Endothelial cell of umbilical vein (primary cell): ENCODE measurements at regions not wholly inside any gene's neighbourhood (a gene's known extent, or its start where the extent isn't known, plus 50 kb on each side); places are given as distances from the start of the nearest gene placed in this dataset.

Experiments used
- BruUV-seq: library from RNA; stranded (reverse); fragments of 400-500 nt; replicated peaks from 2 replicates; lab custom pipeline; 2021; lab: Mats Ljungman, UMichigan
- CTCF ChIA-PET: fragments of 300-600, 350-600 bp; sonication (Branson Sonifier 250); formaldehyde crosslinking; loops from one replicate; lab custom pipeline; 2021; ENCODE audit warnings: antibody characterized with exemption, inconsistent platforms; lab: Charles Lee
- POLR2A ChIA-PET: fragments of 300-600, 350-600 bp; sonication (Branson Sonifier 250); formaldehyde crosslinking; loops from one replicate; lab custom pipeline; 2021; ENCODE audit warnings: antibody characterized with exemption, inconsistent platforms; lab: Charles Lee
- DNase-seq: peaks from one replicate; pipeline ENCODE4 v3.0.0-alpha.2; 2011; ENCODE audit warnings: low read depth, low spot score
- FAIRE-seq: peaks from 2 replicates; lab custom pipeline; 2011; peaks lifted over from hg19 to GRCh38; lab: Jason Lieb, UNC
- H2AFZ ChIP-seq: 2 replicates; pipeline ENCODE4 v1.6.0; 2012; ENCODE audit warnings: low read depth, low read length, control low read depth, inconsistent platforms
- H3K27ac ChIP-seq: 2 replicates; pipeline ENCODE4 v1.5.1; 2011; ENCODE audit warnings: low read depth, mild to moderate bottlenecking, control low read depth, low read length, moderate library complexity; ENCODE audit not compliant: insufficient read depth
- H3K27me3 ChIP-seq, 2 experiments: 2 replicates each; pipeline versions ENCODE4 v1.6.0 to v1.6.1; 2011; ENCODE audit warnings: low read length in 2 of 2, mixed read lengths in 1 of 2; ENCODE audit not compliant: control insufficient read depth in 2 of 2, insufficient read depth in 2 of 2
- H3K36me3 ChIP-seq, 2 experiments: 2 replicates in 1 of 2; 3 replicates in 1 of 2; pipeline ENCODE4 v1.5.1; 2011; ENCODE audit warnings: low read length in 2 of 2, mild to moderate bottlenecking in 1 of 2, moderate library complexity in 1 of 2; ENCODE audit not compliant: control insufficient read depth in 2 of 2, insufficient read depth in 2 of 2; ENCODE audit errors: extremely low read depth in 1 of 2
- H3K4me1 ChIP-seq: 3 replicates; pipeline ENCODE4 v1.5.1; 2011; ENCODE audit warnings: mild to moderate bottlenecking, low read length; ENCODE audit not compliant: control insufficient read depth, insufficient read depth; ENCODE audit errors: extremely low read depth
- H3K4me2 ChIP-seq: 2 replicates; pipeline ENCODE4 v1.6.1; 2011; ENCODE audit warnings: low read length, control low read depth, mixed read lengths; ENCODE audit not compliant: insufficient read depth
- H3K4me3 ChIP-seq, 3 experiments: fragments of 200-600 bp in 1 of 3; sonication (generic), shearing (Covaris generic) in 1 of 3; replicated peaks in 1 of 3; 2 replicates each; pipeline ENCODE4 v1.5.1; 2011 to 2016; ENCODE audit warnings: control low read depth in 3 of 3, low read length in 3 of 3, mild to moderate bottlenecking in 2 of 3, inconsistent platforms in 1 of 3, low read depth in 1 of 3, moderate library complexity in 1 of 3; ENCODE audit not compliant: insufficient read depth in 1 of 3
- H3K79me2 ChIP-seq: 2 replicates; pipeline ENCODE4 v1.6.0; 2012; ENCODE audit warnings: low read length, inconsistent platforms; ENCODE audit not compliant: control insufficient read depth, insufficient read depth
- H3K9ac ChIP-seq: replicated peaks from 2 replicates; pipeline ENCODE3; 2011; ENCODE audit warnings: low read length, control low read depth; ENCODE audit not compliant: insufficient read depth; ENCODE audit errors: extremely low read depth
- H3K9me1 ChIP-seq: replicated peaks from 3 replicates; pipeline ENCODE4 v1.6.0; 2011; ENCODE audit warnings: mild to moderate bottlenecking, low read length; ENCODE audit not compliant: control insufficient read depth, insufficient read depth; ENCODE audit errors: extremely low read depth
- H3K9me3 ChIP-seq: replicated peaks from 2 replicates; pipeline ENCODE4 v1.5.1; 2012; ENCODE audit warnings: low read length, inconsistent platforms; ENCODE audit not compliant: control insufficient read depth, insufficient read depth
- H4K20me1 ChIP-seq: replicated peaks from 2 replicates; pipeline ENCODE3; 2011; ENCODE audit warnings: mild to moderate bottlenecking, low read length; ENCODE audit not compliant: control insufficient read depth, insufficient read depth; ENCODE audit errors: extremely low read depth
- CTCF ChIP-seq, 2 donors: IDR thresholded peaks; 1 replicate in 1 of 2; 2 replicates in 1 of 2; pipeline ENCODE4 v1.5.1; 2011; ENCODE audit warnings: low read length in 2 of 2, mild to moderate bottlenecking in 2 of 2, moderate library complexity in 2 of 2, control low read depth in 1 of 2, inconsistent platforms in 1 of 2, low read depth in 1 of 2; ENCODE audit not compliant: insufficient read depth in 1 of 2; ENCODE audit errors: extremely low read depth in 1 of 2
- EZH2 ChIP-seq: IDR thresholded peaks from 2 replicates; pipeline ENCODE4 v1.6.1; 2012; ENCODE audit warnings: borderline replicate concordance, low read depth, mild to moderate bottlenecking, moderate library complexity, low read length, inconsistent platforms; ENCODE audit not compliant: severe bottlenecking
- MAX ChIP-seq: IDR thresholded peaks from 2 replicates; pipeline ENCODE4 v1.6.1; 2011; ENCODE audit not compliant: insufficient read depth, insufficient read length
- MYC ChIP-seq: IDR thresholded peaks from one replicate; pipeline ENCODE4 v1.6.1; 2011; ENCODE audit warnings: mild to moderate bottlenecking, low read depth, low read length
- dilution Hi-C: fragments of 300-500 bp; cut with MboI; formaldehyde crosslinking; loops from one replicate; pipeline ENCODE4 v1.15.0; 2019; ENCODE audit warnings: low sequenced_read_pairs; ENCODE audit not compliant: extremely low pct_ligation_motif_present
- intact Hi-C: fragments of 100-400 bp; cut with micrococcal nuclease; formaldehyde crosslinking; loops from one replicate; pipeline ENCODE4 v1.10.0; 2022

GRCh38 chr12:32010631-32011336 is 51.6 kb downstream of the RESF1 start:
- H3K4me1 ChIP-seq: no peaks in the 10 kb centered on the region
- no peak overlapping the region for H3K27ac ChIP-seq
- no peaks in the 10 kb centered on the region for H3K9me1 ChIP-seq
- intact Hi-C loops (no loop called here), dilution Hi-C loops (no loop called here)
- no peak overlapping the region for H3K9ac ChIP-seq
- H3K4me3 ChIP-seq: no peak overlapping the region
- ChIA-PET POLR2A (no interaction called here), CTCF (interaction anchor here (0.8 kb wide), 1 partner anchor 329 kb away, joined by 3 read pairs; no protein-coding TSS in a partner anchor)
- no TSS peak for BruUV-seq
- H3K36me3 ChIP-seq: no peaks in the 10 kb centered on the region
- H3K9me3 ChIP-seq: no peaks in the 10 kb centered on the region
- H2AFZ ChIP-seq: no peak overlapping the region
- no peaks in the 10 kb centered on the region for H3K27me3 ChIP-seq
- no peak for TF ChIP-seq MAX
- TF ChIP-seq MYC: no peak
- no peak for TF ChIP-seq CTCF (IDR thresholded peaks at IDR 0.05; ENCODE audit: extremely low read depth in 1 of 2, insufficient read depth in 1 of 2, low read depth in 1 of 2, low read length in 2 of 2)
- TF ChIP-seq EZH2: no peak
- no peak for FAIRE-seq
- H3K79me2 ChIP-seq: no peaks in the 10 kb centered on the region
- H4K20me1 ChIP-seq: no peaks in the 10 kb centered on the region
- H3K4me2 ChIP-seq: no peak overlapping the region
- DNase-seq: no peak
